ENCODE measurements at regions not wholly inside any gene's neighbourhood (a gene's known extent, or its start where the extent isn't known, plus 50 kb on each side); places are given as distances from the start of the nearest gene placed in this dataset.

DNA sequence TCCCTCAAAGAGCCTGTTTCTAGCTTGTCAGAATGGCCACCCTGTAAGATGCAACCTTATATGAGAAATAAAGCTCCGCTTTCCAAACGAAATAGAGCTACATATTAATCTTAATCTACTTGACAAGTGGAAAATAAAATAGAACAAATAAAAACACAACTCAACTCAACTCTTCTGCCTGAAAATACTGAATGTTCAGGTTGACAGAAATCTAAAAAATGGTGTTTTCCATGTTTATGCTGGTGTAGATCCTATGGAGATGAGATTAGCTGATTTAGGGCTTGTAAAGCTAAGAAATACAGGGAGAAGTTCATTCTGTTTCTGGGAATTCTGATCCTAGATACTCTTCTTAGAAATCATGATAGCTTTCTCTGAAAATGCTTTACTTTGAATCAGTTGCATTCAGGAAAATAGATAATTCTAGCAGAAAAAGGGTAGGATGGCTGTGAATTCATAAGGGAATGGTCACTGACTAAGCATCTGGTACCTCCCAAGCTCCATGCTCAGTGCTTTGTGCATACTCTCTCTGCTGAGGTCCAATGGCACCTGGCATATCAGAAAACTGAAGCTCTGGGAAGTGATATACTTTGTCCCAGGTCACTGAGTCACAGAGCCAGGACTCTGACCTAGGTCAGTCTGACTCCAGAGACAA lies 89.2 kb upstream of the EXOC1L start:
- no peak overlapping the region for H3K9ac ChIP-seq (ENCODE audit: low read length)
- no peak overlapping the region for H3K27ac ChIP-seq (ENCODE audit: low read length)
- no peaks in the 10 kb centered on the region for H3K9me2 ChIP-seq (ENCODE audit: insufficient read depth, low read length)
- H3K36me3 ChIP-seq (ENCODE audit: insufficient read depth, low read length): no peaks in the 10 kb centered on the region
- H4K20me1 ChIP-seq (ENCODE audit: insufficient read depth): no peaks in the 10 kb centered on the region
- no peaks in the 10 kb centered on the region for H3F3A ChIP-seq (ENCODE audit: insufficient read depth, low read length, poor library complexity, severe bottlenecking)
- no peaks in the 10 kb centered on the region for H3K79me2 ChIP-seq (replicated peaks; ENCODE audit: insufficient read depth, low read length)
- no peak overlapping the region for H2AFZ ChIP-seq (ENCODE audit: low read depth, low read length)
- H3K4me3 ChIP-seq (ENCODE audit: low read length): no peak overlapping the region
- no peak overlapping the region for H3K4me2 ChIP-seq (ENCODE audit: low read length)
- no peak for TF ChIP-seq MXI1 (conservative IDR thresholded peaks at IDR 0.05; ENCODE audit: poor library complexity, severe bottlenecking)
- no peaks in the 10 kb centered on the region for H3K27me3 ChIP-seq (ENCODE audit: insufficient read depth, low read depth, low read length)
- no peaks in the 10 kb centered on the region for H3K9me3 ChIP-seq (ENCODE audit: low read length)

DNA sequence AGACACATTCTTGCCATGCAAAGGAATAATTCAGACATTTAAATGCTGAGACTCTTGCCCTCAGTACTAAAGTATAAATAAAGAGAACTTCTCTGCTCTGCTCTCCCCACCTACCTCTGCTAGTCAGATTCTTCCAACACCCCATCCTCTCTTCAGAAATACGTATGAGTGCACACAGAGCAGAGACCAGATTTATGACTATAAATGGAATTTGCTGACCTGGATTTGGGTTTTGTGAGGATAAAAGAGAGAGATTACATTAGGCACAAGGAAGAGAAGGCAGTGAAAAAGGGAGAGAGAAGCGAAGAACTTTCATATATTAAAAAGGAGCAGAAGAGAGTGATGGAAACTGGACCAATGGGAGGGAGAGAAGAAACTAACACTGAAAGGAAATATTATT lies 87.6 kb upstream of the EXOC1L start:
- Histone ChIP-seq H2AFZ (ENCODE audit: low read depth, low read length) (no peak overlapping the region), H3K27ac (ENCODE audit: low read length) (no peak overlapping the region), H3K4me3 (ENCODE audit: low read length) (no peak overlapping the region), H4K20me1 (ENCODE audit: insufficient read depth) (no peaks in the 10 kb centered on the region), H3K36me3 (ENCODE audit: insufficient read depth, low read length) (no peaks in the 10 kb centered on the region), H3K9me3 (ENCODE audit: low read length) (no peaks in the 10 kb centered on the region), H3K9ac (ENCODE audit: low read length) (no peak overlapping the region), H3F3A (ENCODE audit: insufficient read depth, low read length, poor library complexity, severe bottlenecking) (no peaks in the 10 kb centered on the region), H3K9me2 (ENCODE audit: insufficient read depth, low read length) (no peaks in the 10 kb centered on the region), H3K79me2 (replicated peaks; ENCODE audit: insufficient read depth, low read length) (no peaks in the 10 kb centered on the region), H3K4me2 (ENCODE audit: low read length) (no peak overlapping the region), H3K27me3 (ENCODE audit: insufficient read depth, low read depth, low read length) (no peaks in the 10 kb centered on the region)
- TF ChIP-seq, protein P1, sequence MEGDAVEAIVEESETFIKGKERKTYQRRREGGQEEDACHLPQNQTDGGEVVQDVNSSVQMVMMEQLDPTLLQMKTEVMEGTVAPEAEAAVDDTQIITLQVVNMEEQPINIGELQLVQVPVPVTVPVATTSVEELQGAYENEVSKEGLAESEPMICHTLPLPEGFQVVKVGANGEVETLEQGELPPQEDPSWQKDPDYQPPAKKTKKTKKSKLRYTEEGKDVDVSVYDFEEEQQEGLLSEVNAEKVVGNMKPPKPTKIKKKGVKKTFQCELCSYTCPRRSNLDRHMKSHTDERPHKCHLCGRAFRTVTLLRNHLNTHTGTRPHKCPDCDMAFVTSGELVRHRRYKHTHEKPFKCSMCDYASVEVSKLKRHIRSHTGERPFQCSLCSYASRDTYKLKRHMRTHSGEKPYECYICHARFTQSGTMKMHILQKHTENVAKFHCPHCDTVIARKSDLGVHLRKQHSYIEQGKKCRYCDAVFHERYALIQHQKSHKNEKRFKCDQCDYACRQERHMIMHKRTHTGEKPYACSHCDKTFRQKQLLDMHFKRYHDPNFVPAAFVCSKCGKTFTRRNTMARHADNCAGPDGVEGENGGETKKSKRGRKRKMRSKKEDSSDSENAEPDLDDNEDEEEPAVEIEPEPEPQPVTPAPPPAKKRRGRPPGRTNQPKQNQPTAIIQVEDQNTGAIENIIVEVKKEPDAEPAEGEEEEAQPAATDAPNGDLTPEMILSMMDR (IDR thresholded peaks at IDR 0.05; ENCODE audit: poor library complexity, severe bottlenecking): no peak
- no peak for TF ChIP-seq MXI1 (conservative IDR thresholded peaks at IDR 0.05; ENCODE audit: poor library complexity, severe bottlenecking)
- no peak for TF ChIP-seq SMC3 (conservative IDR thresholded peaks at IDR 0.05; ENCODE audit: poor library complexity)
- TF ChIP-seq RAD21 (conservative IDR thresholded peaks at IDR 0.05): no peak
- no peak for TF ChIP-seq EP300 (conservative IDR thresholded peaks at IDR 0.05; ENCODE audit: poor library complexity, severe bottlenecking)

DNA sequence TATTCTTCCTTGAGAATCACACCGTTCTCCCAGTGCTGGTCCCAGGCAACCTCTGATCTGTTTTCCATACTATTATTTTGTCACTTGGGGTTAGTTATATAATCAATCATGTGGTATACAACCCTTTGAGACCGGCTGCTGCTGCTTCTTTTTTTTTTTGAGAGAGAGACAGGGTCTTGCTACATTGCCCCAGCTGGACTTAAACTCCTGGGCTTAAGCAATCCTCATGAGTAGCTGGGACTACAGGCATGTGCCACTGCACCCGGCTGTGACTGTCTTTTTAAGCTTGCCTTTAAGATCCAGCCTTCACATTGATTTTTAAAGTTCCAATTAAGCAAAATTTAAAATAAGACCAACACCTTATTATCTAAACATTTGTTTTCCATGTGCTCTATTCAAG lies 86.7 kb upstream of the EXOC1L start:
- no peak overlapping the region for H3K4me3 ChIP-seq (ENCODE audit: low read length)
- H3K27me3 ChIP-seq (ENCODE audit: insufficient read depth, low read depth, low read length): no peaks in the 10 kb centered on the region
- TF ChIP-seq SMC3 (conservative IDR thresholded peaks at IDR 0.05; ENCODE audit: poor library complexity): no peak
- TF ChIP-seq POLR2AphosphoS5 (IDR thresholded peaks at IDR 0.05): no peak
- TF ChIP-seq, protein P1 (IDR thresholded peaks at IDR 0.05; ENCODE audit: poor library complexity, severe bottlenecking): no peak
- TF ChIP-seq MXI1 (conservative IDR thresholded peaks at IDR 0.05; ENCODE audit: poor library complexity, severe bottlenecking): no peak
- no peak for TF ChIP-seq TAF1 (IDR thresholded peaks at IDR 0.05; ENCODE audit: low read depth)
- TF ChIP-seq EP300 (conservative IDR thresholded peaks at IDR 0.05; ENCODE audit: poor library complexity, severe bottlenecking): no peak
- no peak for TF ChIP-seq RAD21 (conservative IDR thresholded peaks at IDR 0.05)
- TF ChIP-seq, protein P2, sequence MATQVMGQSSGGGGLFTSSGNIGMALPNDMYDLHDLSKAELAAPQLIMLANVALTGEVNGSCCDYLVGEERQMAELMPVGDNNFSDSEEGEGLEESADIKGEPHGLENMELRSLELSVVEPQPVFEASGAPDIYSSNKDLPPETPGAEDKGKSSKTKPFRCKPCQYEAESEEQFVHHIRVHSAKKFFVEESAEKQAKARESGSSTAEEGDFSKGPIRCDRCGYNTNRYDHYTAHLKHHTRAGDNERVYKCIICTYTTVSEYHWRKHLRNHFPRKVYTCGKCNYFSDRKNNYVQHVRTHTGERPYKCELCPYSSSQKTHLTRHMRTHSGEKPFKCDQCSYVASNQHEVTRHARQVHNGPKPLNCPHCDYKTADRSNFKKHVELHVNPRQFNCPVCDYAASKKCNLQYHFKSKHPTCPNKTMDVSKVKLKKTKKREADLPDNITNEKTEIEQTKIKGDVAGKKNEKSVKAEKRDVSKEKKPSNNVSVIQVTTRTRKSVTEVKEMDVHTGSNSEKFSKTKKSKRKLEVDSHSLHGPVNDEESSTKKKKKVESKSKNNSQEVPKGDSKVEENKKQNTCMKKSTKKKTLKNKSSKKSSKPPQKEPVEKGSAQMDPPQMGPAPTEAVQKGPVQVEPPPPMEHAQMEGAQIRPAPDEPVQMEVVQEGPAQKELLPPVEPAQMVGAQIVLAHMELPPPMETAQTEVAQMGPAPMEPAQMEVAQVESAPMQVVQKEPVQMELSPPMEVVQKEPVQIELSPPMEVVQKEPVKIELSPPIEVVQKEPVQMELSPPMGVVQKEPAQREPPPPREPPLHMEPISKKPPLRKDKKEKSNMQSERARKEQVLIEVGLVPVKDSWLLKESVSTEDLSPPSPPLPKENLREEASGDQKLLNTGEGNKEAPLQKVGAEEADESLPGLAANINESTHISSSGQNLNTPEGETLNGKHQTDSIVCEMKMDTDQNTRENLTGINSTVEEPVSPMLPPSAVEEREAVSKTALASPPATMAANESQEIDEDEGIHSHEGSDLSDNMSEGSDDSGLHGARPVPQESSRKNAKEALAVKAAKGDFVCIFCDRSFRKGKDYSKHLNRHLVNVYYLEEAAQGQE (IDR thresholded peaks at IDR 0.05; ENCODE audit: borderline replicate concordance): no peak
- TF ChIP-seq EZH2 (IDR thresholded peaks at IDR 0.05; ENCODE audit: borderline replicate concordance, insufficient read depth, low read length, poor library complexity, severe bottlenecking): no peak
- H3K36me3 ChIP-seq (ENCODE audit: insufficient read depth, low read length): no peaks in the 10 kb centered on the region
- H3K79me2 ChIP-seq (replicated peaks; ENCODE audit: insufficient read depth, low read length): no peaks in the 10 kb centered on the region
- H3K27ac ChIP-seq (ENCODE audit: low read length): no peak overlapping the region
- no peaks in the 10 kb centered on the region for H4K20me1 ChIP-seq (ENCODE audit: insufficient read depth)
- H3K9ac ChIP-seq (ENCODE audit: low read length): no peak overlapping the region
- H3K9me2 ChIP-seq (ENCODE audit: insufficient read depth, low read length): no peaks in the 10 kb centered on the region
- no peak overlapping the region for H3K4me2 ChIP-seq (ENCODE audit: low read length)
- no peak overlapping the region for H2AFZ ChIP-seq (ENCODE audit: low read depth, low read length)
- no peaks in the 10 kb centered on the region for H3F3A ChIP-seq (ENCODE audit: insufficient read depth, low read length, poor library complexity, severe bottlenecking)
- no peaks in the 10 kb centered on the region for H3K9me3 ChIP-seq (ENCODE audit: low read length)

Data from neural cell (in vitro differentiated cells).